MCF 10A (cell line): ENCODE measurements at regions not wholly inside any gene's neighbourhood (a gene's known extent, or its start where the extent isn't known, plus 50 kb on each side); places are given as distances from the start of the nearest gene placed in this dataset.

Experiments
- BruUV-seq: library from RNA; stranded (reverse); fragments of 400-500 nt; replicated peaks from 2 replicates; lab custom pipeline; 2021; lab: Mats Ljungman, UMichigan
- CTCF ChIA-PET: fragments of 300-600 bp; sonication (Branson Sonifier 250); formaldehyde crosslinking; extraction: SDS; loops from one replicate; lab custom pipeline; 2021; ENCODE audit warnings: antibody characterized with exemption, inconsistent platforms; lab: Yijun Ruan, JAX
- POLR2A ChIA-PET: fragments of 300-600, 350-650 bp; sonication (Branson Sonifier 250); formaldehyde crosslinking; extraction: SDS; loops from one replicate; lab custom pipeline; 2020; ENCODE audit warnings: antibody characterized with exemption, inconsistent platforms; lab: Yijun Ruan, JAX
- DNase-seq: peaks from one replicate; pipeline ENCODE4 v3.0.0-alpha.2; 2018; ENCODE audit not compliant: unreplicated experiment
- H3K27ac Mint-ChIP-seq: one replicate; pipeline ENCODE4 v1.8.0; 2022; ENCODE audit warnings: mild to moderate bottlenecking, low read depth, mixed read lengths; ENCODE audit not compliant: unreplicated experiment
- H3K27me3 Mint-ChIP-seq: one replicate; pipeline ENCODE4 v1.8.0; 2022; ENCODE audit warnings: mixed read lengths; ENCODE audit not compliant: insufficient read depth, unreplicated experiment
- H3K36me3 Mint-ChIP-seq: one replicate; pipeline ENCODE4 v1.8.0; 2022; ENCODE audit warnings: mild to moderate bottlenecking, moderate library complexity, mixed read lengths; ENCODE audit not compliant: insufficient read depth, unreplicated experiment
- H3K4me1 Mint-ChIP-seq: one replicate; pipeline ENCODE4 v1.8.0; 2022; ENCODE audit warnings: mixed read lengths; ENCODE audit not compliant: insufficient read depth, unreplicated experiment
- H3K4me3 Mint-ChIP-seq: one replicate; pipeline ENCODE4 v1.8.0; 2022; ENCODE audit warnings: mild to moderate bottlenecking, moderate library complexity, mixed read lengths; ENCODE audit not compliant: unreplicated experiment
- H3K9me3 Mint-ChIP-seq: one replicate; pipeline ENCODE4 v1.8.0; 2022; ENCODE audit warnings: mixed read lengths; ENCODE audit not compliant: unreplicated experiment
- CTCF ChIP-seq: fragments of 200-600 bp; IDR thresholded peaks from one replicate; pipeline ENCODE4 v1.8.0; 2022; ENCODE audit warnings: antibody characterized with exemption, mild to moderate bottlenecking; ENCODE audit not compliant: unreplicated experiment
- intact Hi-C: fragments of 100-400 bp; cut with micrococcal nuclease; formaldehyde crosslinking; loops from 2 replicates; pipeline ENCODE4 v1.14.1; 2022

- no peaks in the 10 kb centered on the region for H3K36me3 Mint-ChIP-seq
- POLR2A ChIA-PET = interaction anchor here (5.9 kb wide), 1 partner anchor 10 kb away, joined by 44 read pairs; no protein-coding TSS in a partner anchor
- no peak for DNase-seq
- peaks cover 25% of the 10 kb centered on the region for H3K4me1 Mint-ChIP-seq
- no peak overlapping the region for H3K27ac Mint-ChIP-seq
- BruUV-seq = no TSS peak
- TF ChIP-seq CTCF = no peak
- CTCF ChIA-PET = no interaction called here
- H3K4me3 Mint-ChIP-seq = no peak overlapping the region
- no peaks in the 10 kb centered on the region for H3K9me3 Mint-ChIP-seq
- intact Hi-C loops = no loop called here
- H3K27me3 Mint-ChIP-seq = no peaks in the 10 kb centered on the region
These were observed 134.4 kb downstream of the OSR1 start for GRCh38 chr2:19224011-19224410.

- no peaks in the 10 kb centered on the region for H3K36me3 Mint-ChIP-seq
- intact Hi-C loops = no loop called here
- no peaks in the 10 kb centered on the region for H3K9me3 Mint-ChIP-seq
- no peak for DNase-seq
- no peaks in the 10 kb centered on the region for H3K27me3 Mint-ChIP-seq
- no peak for TF ChIP-seq CTCF
- no peak overlapping the region for H3K27ac Mint-ChIP-seq
- no peak overlapping the region for H3K4me3 Mint-ChIP-seq
- CTCF ChIA-PET = no interaction called here
- H3K4me1 Mint-ChIP-seq = peaks cover 11% of the 10 kb centered on the region
- POLR2A ChIA-PET = interaction anchor here (1.3 kb wide), 1 partner anchor 129 kb away, joined by 4 read pairs; no protein-coding TSS in a partner anchor
- BruUV-seq = no TSS peak
These were observed 139.4 kb downstream of the OSR1 start for GRCh38 chr2:19219060-19219459.

GRCh38 chr2:19218166-19218565, 140.3 kb downstream of the OSR1 start:
- no peak for DNase-seq
- BruUV-seq = no TSS peak
- Mint-ChIP-seq H3K27ac (no peak overlapping the region), H3K4me1 (peaks cover 11% of the 10 kb centered on the region), H3K9me3 (no peaks in the 10 kb centered on the region), H3K4me3 (no peak overlapping the region), H3K36me3 (no peaks in the 10 kb centered on the region), H3K27me3 (no peaks in the 10 kb centered on the region)
- CTCF ChIA-PET = interaction anchor here (0.6 kb wide), 1 partner anchor 363 kb away, joined by 4 read pairs; no protein-coding TSS in a partner anchor
- no peak for TF ChIP-seq CTCF
- POLR2A ChIA-PET = interaction anchor here (0.9 kb wide), 1 partner anchor 30 kb away, joined by 3 read pairs; no protein-coding TSS in a partner anchor
- intact Hi-C loops = no loop called here

GRCh38 chr2:19216676-19217602, 141.5 kb downstream of the OSR1 start:
- ChIA-PET CTCF (interaction anchor here (0.6 to 1.3 kb wide), 3 partner anchors 132 to 361 kb away, joined by 3 to 5 read pairs (median 4); partner anchors contain the start of gene OSR1), POLR2A (interaction anchor here (0.9 to 1.4 kb wide), 3 partner anchors 9 to 29 kb away, joined by 3 to 5 read pairs (median 5); no protein-coding TSS in a partner anchor)
- Mint-ChIP-seq H3K27ac (no peak overlapping the region), H3K9me3 (no peaks in the 10 kb centered on the region), H3K27me3 (no peaks in the 10 kb centered on the region), H3K4me1 (peaks cover 11% of the 10 kb centered on the region), H3K36me3 (no peaks in the 10 kb centered on the region), H3K4me3 (no peak overlapping the region)
- TF ChIP-seq CTCF = no peak
- no TSS peak for BruUV-seq
- DNase-seq = no peak
- intact Hi-C loops = no loop called here
